Caco-2 (cell line): ENCODE measurements at regions not wholly inside any gene's neighbourhood (a gene's known extent, or its start where the extent isn't known, plus 50 kb on each side); places are given as distances from the start of the nearest gene placed in this dataset.

ENCODE experiments used
- BruUV-seq: library from RNA; stranded (reverse); fragments of 400-500 nt; replicated peaks from 2 replicates; lab custom pipeline; 2021; lab: Mats Ljungman, UMichigan
- CTCF ChIA-PET: fragments of 300-600 bp; sonication (Branson Sonifier 250); formaldehyde crosslinking; loops from one replicate; lab custom pipeline; 2022; ENCODE audit warnings: antibody characterized with exemption; lab: Charles Lee
- POLR2A ChIA-PET: fragments of 300-600 bp; sonication (Branson Sonifier 250); formaldehyde crosslinking; loops from one replicate; lab custom pipeline; 2022; ENCODE audit warnings: antibody characterized with exemption; lab: Charles Lee
- DNase-seq, 2 experiments: peaks; one replicate each; pipeline versions ENCODE4 v3.0.0 to v3.0.0-alpha.2; 2020 to 2022
- H3K27me3 ChIP-seq: replicated peaks from 2 replicates; pipeline ENCODE4 v1.6.0; 2011; ENCODE audit warnings: low read length; ENCODE audit not compliant: control insufficient read depth, insufficient read depth
- H3K36me3 ChIP-seq: 2 replicates; pipeline ENCODE4 v1.5.1; 2011; ENCODE audit warnings: low read length; ENCODE audit not compliant: control insufficient read depth, insufficient read depth
- H3K4me1 ChIP-seq: fragments of 250-450 bp; sonication (Bioruptor Pico); 2 replicates; pipeline ENCODE4 v1.5.1; 2020; ENCODE audit warnings: mild to moderate bottlenecking
- H3K4me3 ChIP-seq: 2 replicates; pipeline ENCODE4 v1.5.1; 2011; ENCODE audit warnings: low read depth, mild to moderate bottlenecking, control low read depth, low read length
- H3K9me3 ChIP-seq: fragments of 250-450 bp; sonication (Bioruptor Pico); 2 replicates; pipeline ENCODE4 v1.5.1; 2020; ENCODE audit warnings: mild to moderate bottlenecking, moderate library complexity
- H3K27ac Mint-ChIP-seq: one replicate; pipeline ENCODE4 v1.8.0; 2022; ENCODE audit warnings: mixed read lengths; ENCODE audit not compliant: unreplicated experiment
- H3K27me3 Mint-ChIP-seq: one replicate; pipeline ENCODE4 v1.8.0; 2022; ENCODE audit warnings: mixed read lengths; ENCODE audit not compliant: insufficient read depth, unreplicated experiment
- H3K36me3 Mint-ChIP-seq: one replicate; pipeline ENCODE4 v1.8.0; 2022; ENCODE audit warnings: mild to moderate bottlenecking, mixed read lengths; ENCODE audit not compliant: insufficient read depth, unreplicated experiment
- H3K4me1 Mint-ChIP-seq: one replicate; pipeline ENCODE4 v1.8.0; 2022; ENCODE audit warnings: low read depth, mixed read lengths; ENCODE audit not compliant: unreplicated experiment
- H3K4me3 Mint-ChIP-seq: one replicate; pipeline ENCODE4 v1.8.0; 2022; ENCODE audit warnings: mild to moderate bottlenecking, moderate library complexity, mixed read lengths; ENCODE audit not compliant: unreplicated experiment
- H3K9me3 Mint-ChIP-seq: one replicate; pipeline ENCODE4 v1.8.0; 2022; ENCODE audit warnings: mixed read lengths; ENCODE audit not compliant: unreplicated experiment
- CTCF ChIP-seq, 2 experiments: fragments of 200-600 bp in 1 of 2; IDR thresholded peaks; 1 replicate in 1 of 2; 2 replicates in 1 of 2; pipeline versions ENCODE4 v1.5.1 to v1.8.0; 2011 to 2022; ENCODE audit warnings: antibody characterized with exemption in 1 of 2, control low read depth in 1 of 2, inconsistent platforms in 1 of 2, low read depth in 1 of 2, low read length in 1 of 2, mild to moderate bottlenecking in 1 of 2, moderate library complexity in 1 of 2; ENCODE audit not compliant: insufficient read depth in 1 of 2, severe bottlenecking in 1 of 2, unreplicated experiment in 1 of 2
- intact Hi-C: fragments of 100-400 bp; cut with micrococcal nuclease; formaldehyde crosslinking; loops from one replicate; pipeline ENCODE4 v1.10.0; 2022; ENCODE audit not compliant: unreplicated experiment

- Mint-ChIP-seq H3K9me3 (peaks cover 9% of the 10 kb centered on the region), H3K4me3 (no peak overlapping the region), H3K4me1 (peaks cover 14% of the 10 kb centered on the region), H3K27ac (no peak overlapping the region), H3K36me3 (peaks cover 4% of the 10 kb centered on the region), H3K27me3 (no peaks in the 10 kb centered on the region)
- POLR2A ChIA-PET = no interaction called here
- Histone ChIP-seq H3K27me3 (no peaks in the 10 kb centered on the region), H3K36me3 (no peaks in the 10 kb centered on the region), H3K9me3 (no peaks in the 10 kb centered on the region), H3K4me3 (no peak overlapping the region), H3K4me1 (peaks cover 8% of the 10 kb centered on the region; the same call in 1 of the 2 replicates)
- no TSS peak for BruUV-seq
- no peak for DNase-seq
- no peak for TF ChIP-seq CTCF (IDR thresholded peaks at IDR 0.05; ENCODE audit: insufficient read depth in 1 of 2, low read depth in 1 of 2, low read length in 1 of 2, severe bottlenecking in 1 of 2, unreplicated experiment in 1 of 2)
- intact Hi-C loops = no loop called here
- CTCF ChIA-PET = no interaction called here
These were observed 232.7 kb upstream of the COPS8 start for GRCh38 chr2:236852977-236853374.

GRCh38 chr2:236853585-236854051 lies 232.1 kb upstream of the COPS8 start:
- Mint-ChIP-seq H3K4me1 (peaks cover 14% of the 10 kb centered on the region), H3K4me3 (no peak overlapping the region), H3K36me3 (peaks cover 4% of the 10 kb centered on the region), H3K9me3 (peaks cover 9% of the 10 kb centered on the region), H3K27ac (no peak overlapping the region), H3K27me3 (no peaks in the 10 kb centered on the region)
- Histone ChIP-seq H3K27me3 (no peaks in the 10 kb centered on the region), H3K36me3 (no peaks in the 10 kb centered on the region), H3K9me3 (no peaks in the 10 kb centered on the region), H3K4me3 (no peak overlapping the region), H3K4me1 (peaks cover 8% of the 10 kb centered on the region; the same call in 1 of the 2 replicates)
- no peak for TF ChIP-seq CTCF (IDR thresholded peaks at IDR 0.05; ENCODE audit: insufficient read depth in 1 of 2, low read depth in 1 of 2, low read length in 1 of 2, severe bottlenecking in 1 of 2, unreplicated experiment in 1 of 2)
- BruUV-seq = no TSS peak
- CTCF ChIA-PET = no interaction called here
- intact Hi-C loops = no loop called here
- POLR2A ChIA-PET = no interaction called here
- no peak for DNase-seq

- BruUV-seq = no TSS peak
- H3K4me1 Mint-ChIP-seq = peaks cover 14% of the 10 kb centered on the region
- ChIA-PET POLR2A (no interaction called here), CTCF (no interaction called here)
- peak overlapping the region; percentile 32 for H3K4me3 Mint-ChIP-seq
- peak overlapping the region; percentile 71 for H3K27ac Mint-ChIP-seq
- no peak overlapping the region for H3K4me3 ChIP-seq
- TF ChIP-seq CTCF (IDR thresholded peaks at IDR 0.05; ENCODE audit: insufficient read depth in 1 of 2, low read depth in 1 of 2, low read length in 1 of 2, severe bottlenecking in 1 of 2, unreplicated experiment in 1 of 2) = no peak
- H3K27me3 ChIP-seq = no peaks in the 10 kb centered on the region
- H3K27me3 Mint-ChIP-seq = no peaks in the 10 kb centered on the region
- DNase-seq = no peak
- peaks cover 8% of the 10 kb centered on the region; the same call in 1 of the 2 replicates for H3K4me1 ChIP-seq
- H3K36me3 Mint-ChIP-seq = peaks cover 4% of the 10 kb centered on the region
- no peaks in the 10 kb centered on the region for H3K9me3 ChIP-seq
- H3K9me3 Mint-ChIP-seq = peaks cover 9% of the 10 kb centered on the region
- no peaks in the 10 kb centered on the region for H3K36me3 ChIP-seq
- intact Hi-C loops = no loop called here
These were observed 230.4 kb upstream of the COPS8 start for GRCh38 chr2:236855176-236855865.
